ENCODE measurements at regions not wholly inside any gene's neighbourhood (a gene's known extent, or its start where the extent isn't known, plus 50 kb on each side); places are given as distances from the start of the nearest gene placed in this dataset.
A peak's percentile ranks its signal among the peaks of the same experiment; 100 is the strongest.
"Not testable (repeated sequence)": the region's sequence is repeated elsewhere in the genome, so short reads cannot be mapped to it uniquely, and the experiment has no call there.

- DNase-seq: no peak
Measured at GRCh38 chr10:118805146-118805545, 50.4 kb upstream of the CACUL1 start.

- no peak for DNase-seq
Measured at GRCh38 chr10:118807512-118808305, 52.9 kb upstream of the CACUL1 start.

DNA sequence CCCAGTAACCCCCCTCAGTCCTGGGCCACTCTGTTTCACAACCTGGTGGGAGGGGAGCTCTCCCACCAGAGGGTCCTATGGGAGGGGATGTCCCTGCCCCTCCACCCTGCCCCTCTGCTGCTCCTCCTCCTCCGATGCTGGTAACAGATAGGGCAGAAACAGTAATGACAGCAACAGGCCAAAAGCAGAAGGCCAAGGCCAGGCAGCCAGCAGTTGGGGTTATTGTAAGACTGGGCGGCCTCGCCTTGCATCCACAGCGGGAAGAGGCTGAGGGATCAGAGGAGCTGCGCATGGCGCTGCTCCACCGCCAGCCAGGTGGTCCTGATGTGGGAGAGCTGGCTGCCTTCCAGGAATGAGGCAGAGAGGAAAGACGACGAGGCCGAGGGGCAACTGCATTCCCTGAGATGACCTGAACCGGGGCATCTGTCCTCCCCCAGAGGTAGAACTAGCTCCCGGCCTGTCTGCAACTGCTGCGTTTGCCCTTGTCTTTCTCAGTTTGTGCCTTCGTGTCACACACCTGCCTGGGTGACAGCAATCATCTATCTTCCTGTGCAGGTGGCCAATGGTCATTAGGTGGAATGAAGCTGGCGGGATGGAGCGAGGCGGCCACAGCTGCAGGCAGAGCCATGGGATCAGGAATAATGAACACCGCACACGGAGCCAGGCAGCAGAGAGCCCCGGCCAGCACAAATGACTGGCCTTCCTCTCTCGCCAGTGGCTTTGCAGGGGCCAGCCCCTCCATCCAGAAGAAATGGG is 54.0 kb upstream of the CACUL1 start:
- DNase-seq: no peak

- DNase-seq: peak; percentile 26
Measured at GRCh38 chr10:118809357-118810220, 54.8 kb upstream of the CACUL1 start.

DNA sequence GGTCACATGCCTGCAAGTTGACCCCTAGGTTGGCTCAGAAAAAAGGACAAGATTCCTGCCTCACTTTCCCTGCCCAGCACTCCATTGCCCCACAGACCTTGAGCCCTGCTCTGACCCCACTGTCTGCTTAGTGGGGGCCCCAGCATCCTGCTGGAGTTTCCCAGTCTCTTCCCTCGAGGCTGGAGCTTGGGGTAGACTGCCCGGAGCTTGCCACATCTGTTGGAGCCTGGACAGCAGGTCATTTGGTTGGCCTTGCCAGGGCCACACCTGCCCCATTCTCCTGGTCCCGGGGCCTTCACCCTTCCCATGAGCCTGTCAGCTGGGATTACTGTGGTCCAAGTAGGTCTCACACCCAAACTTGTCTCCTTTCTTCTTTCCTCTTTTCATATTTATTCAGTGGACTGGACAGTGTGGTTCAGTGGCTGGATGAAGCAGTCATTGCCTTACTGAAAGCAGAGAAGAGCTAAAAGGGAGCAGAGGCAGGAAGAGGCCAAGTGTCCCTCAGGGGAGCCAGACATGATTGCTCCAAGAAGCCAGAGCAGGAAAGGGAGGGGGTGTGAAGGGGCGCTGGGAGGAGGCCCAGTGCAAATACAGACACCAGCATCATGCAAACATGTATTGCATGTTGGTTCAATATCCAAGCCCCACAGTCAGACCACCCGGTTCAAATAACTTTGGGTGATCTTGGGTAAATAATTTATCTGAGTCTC is 56.2 kb upstream of the CACUL1 start:
- DNase-seq: no peak

DNA sequence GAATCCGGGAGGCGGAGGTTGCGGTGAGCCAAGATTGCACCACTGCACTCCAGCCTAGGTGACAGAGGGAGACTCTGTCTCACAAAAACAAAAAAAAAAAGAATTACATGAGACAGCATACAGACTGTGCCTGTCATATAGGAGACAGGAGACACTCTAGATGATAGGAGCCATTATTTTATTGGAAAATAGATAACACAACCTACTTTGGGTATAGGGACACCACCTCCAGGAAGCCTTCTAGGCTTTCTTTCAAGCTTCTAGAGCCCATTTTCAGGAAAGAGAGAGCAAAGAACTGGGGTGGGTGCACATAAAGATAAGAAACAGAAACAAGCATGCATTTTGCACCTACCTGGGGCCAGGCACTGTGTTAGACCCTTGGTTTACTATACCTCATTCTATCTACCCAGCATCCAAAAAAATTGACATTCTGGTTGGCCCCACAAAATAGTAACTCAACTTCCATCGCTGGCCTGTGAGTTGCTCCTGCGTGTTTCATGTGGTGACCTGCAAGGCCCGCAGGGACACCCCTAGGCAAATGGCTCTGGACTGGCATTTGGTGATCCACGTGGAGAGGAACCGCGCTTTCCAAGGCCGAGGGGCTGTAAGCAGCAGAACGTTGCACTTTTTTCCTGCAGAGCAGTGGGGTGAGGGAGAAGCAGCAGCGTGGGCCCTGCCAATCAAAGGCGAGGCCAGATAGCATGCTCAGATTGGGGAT is 57.1 kb upstream of the CACUL1 start:
- no peak for DNase-seq

DNA sequence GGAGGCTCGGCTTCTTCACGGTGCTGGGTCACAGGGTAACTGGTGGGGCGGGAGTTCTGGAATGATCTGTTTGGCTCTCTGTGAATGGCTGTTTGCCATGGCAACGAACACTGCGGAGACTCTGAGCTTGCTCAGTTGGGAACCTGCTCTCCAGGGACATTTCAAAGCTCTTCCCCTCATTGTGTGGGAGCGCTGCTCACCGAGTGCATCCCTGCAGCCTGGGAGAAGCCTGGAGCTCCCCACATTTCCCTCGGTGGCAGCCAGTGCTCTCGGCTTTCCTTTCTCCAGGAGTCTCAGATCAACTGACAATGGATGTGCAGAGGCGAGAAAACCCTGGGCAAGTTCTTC is 57.6 kb upstream of the CACUL1 start:
- DNase-seq: no peak

- not testable (repeated sequence) for DNase-seq
Measured at GRCh38 chr10:118813001-118813400, 58.2 kb upstream of the CACUL1 start.

- DNase-seq: no peak
Measured at GRCh38 chr10:118816471-118817168, 61.9 kb upstream of the CACUL1 start.

DNA sequence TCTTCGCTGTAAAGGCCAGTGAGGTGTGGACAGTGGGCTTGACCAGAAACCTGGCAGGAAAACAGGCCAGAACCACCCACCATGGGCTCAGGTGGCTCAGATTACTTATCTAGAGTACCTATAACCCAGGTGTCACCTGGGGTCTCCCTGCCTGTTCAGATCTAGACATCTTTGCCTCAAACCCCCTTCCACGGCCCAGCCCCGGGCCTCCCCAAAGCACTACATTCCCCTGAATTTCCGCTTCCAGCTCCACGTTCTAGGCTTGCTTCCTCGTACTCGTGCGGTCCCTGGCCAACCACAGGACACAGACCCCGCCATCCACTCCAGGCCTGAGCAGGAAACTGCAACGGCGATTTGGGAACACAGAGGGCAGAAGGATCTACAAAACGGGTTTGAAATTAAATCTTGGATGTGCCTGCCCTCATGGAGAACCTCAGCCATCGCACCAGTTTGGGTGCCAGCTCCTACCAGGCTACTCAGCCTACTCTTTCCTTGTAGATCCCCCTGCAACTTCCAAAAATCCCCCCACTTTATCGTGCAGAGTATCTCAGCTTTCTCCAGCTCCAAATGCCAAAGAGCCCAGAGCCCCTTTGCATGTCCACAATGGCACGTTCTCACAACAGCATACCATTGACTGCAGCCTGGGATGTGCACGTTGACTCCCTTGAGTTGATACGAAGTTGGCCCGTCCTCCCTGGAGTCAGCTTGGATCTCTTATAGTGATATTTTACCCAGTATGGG is 62.7 kb upstream of the CACUL1 start:
- DNase-seq: no peak

GRCh38 chr10:118818621-118819221 is 64.0 kb upstream of the CACUL1 start:
- no peak for DNase-seq

GRCh38 chr10:118820326-118821116 is 65.8 kb upstream of the CACUL1 start:
- no peak for DNase-seq

GRCh38 chr10:118823256-118823907 is 68.6 kb upstream of the CACUL1 start:
- DNase-seq: no peak

GRCh38 chr10:118827053-118827452 is 72.3 kb upstream of the CACUL1 start:
- DNase-seq: no peak

- DNase-seq: no peak
Measured at GRCh38 chr10:118827466-118828155, 72.8 kb upstream of the CACUL1 start.

DNA sequence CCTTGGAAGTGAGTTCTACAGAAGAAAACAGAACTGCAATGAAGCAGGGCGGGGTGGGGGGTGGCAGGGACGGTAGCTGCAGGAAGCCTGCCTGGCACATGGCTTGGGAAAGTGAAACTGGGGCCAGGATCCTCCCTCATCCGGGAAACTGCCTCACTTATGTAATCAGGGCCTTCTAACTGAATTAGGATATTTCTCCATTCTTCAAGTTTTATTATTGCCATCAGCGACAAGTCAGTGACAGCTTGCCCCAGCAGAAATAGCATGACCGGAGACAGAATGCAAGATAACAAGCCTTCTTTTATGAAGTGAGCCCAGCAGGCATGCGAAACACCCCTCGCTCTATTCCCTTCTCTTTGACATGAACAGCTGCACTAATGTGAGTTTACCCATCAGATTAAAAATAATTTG is 77.5 kb upstream of the CACUL1 start:
- peak; percentile 91 for DNase-seq

- not testable (repeated sequence) for DNase-seq
Measured at GRCh38 chr10:118834370-118834769, 79.6 kb upstream of the CACUL1 start.

DNA sequence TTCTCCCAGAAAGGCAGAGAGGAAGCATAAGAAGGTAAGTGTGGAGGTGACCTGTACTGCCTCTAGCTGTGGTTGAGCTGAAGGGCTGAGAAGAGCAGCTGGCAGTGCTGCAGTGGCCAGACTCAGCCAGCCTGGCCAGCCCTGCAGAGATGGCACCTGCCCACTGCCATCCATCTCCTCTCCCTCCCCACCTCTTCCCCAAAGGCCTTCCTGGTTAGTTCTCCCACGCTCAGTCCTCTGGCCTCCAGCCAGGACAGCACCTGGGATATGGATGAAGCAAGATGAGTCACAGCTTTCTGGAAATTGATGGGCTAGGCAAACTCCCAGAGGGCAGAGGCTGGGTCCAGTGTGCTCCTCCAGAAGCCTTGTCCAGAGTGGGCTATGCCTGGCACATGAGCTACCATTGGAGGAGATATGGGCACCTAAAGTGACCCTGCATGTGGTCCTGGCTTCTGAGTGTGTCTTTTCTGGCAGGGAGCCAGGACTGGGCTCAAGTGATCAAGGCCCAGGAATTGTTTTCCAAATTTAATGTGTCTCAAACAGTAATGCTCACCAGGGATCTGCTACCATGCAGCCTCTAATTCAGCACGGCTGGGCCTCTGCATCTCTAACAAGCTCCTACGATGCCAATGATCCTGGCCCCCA is 81.0 kb upstream of the CACUL1 start:
- DNase-seq: no peak
